ENCODE measurements at regions not wholly inside any gene's neighbourhood (a gene's known extent, or its start where the extent isn't known, plus 50 kb on each side); places are given as distances from the start of the nearest gene placed in this dataset.

DNA sequence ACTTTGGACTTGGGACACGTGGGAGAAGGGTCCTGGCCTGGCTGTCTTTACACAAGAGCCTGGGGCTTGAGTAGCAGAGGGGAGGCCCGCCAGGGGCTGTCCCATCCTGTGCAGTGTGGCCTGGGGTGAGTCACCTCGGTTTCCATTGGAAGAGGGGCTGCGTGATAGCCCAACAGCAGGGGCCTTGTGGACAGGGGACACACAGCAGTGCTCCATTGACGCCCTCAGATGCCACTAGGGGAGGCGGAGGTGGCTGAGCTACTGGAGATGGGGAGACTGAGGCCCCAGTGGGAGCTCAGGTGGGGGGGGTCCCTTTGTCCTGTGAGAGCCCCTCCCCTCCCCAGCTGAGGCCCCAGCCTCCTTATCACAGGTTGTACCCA is 50.0 kb upstream of the RNU6ATAC start:
- Histone ChIP-seq H4K20me1 (ENCODE audit: insufficient read depth, poor library complexity, severe bottlenecking) (no peaks in the 10 kb centered on the region), H3K36me3 (replicated peaks; ENCODE audit: insufficient read depth, low read depth) (no peaks in the 10 kb centered on the region), H3K27ac (peak overlapping the region; percentile 94), H3K79me2 (no peaks in the 10 kb centered on the region), H3K9me2 (replicated peaks; ENCODE audit: insufficient read depth) (no peaks in the 10 kb centered on the region), H3K4me1 (ENCODE audit: insufficient read depth) (peaks cover 33% of the 10 kb centered on the region), H3K9me3 (ENCODE audit: low read depth) (no peaks in the 10 kb centered on the region), H2AFZ (no peak overlapping the region), H3K4me3 (no peak overlapping the region), H3K4me2 (no peak overlapping the region), H3K27me3 (no peaks in the 10 kb centered on the region)
- no peak for DNase-seq (ENCODE audit: low spot score)
- WGBS (ENCODE audit: low lambda C conversion rate, missing lambda C conversion rate) = 88% methylated on average over 6 of the region's 6 CpGs
- no peak for TF ChIP-seq EZH2 (IDR thresholded peaks at IDR 0.05; ENCODE audit: borderline replicate concordance)
- no peak for TF ChIP-seq EZH2phosphoT487 (IDR thresholded peaks at IDR 0.05; ENCODE audit: low read depth, severe bottlenecking, unreplicated experiment)
- TF ChIP-seq, protein P1, sequence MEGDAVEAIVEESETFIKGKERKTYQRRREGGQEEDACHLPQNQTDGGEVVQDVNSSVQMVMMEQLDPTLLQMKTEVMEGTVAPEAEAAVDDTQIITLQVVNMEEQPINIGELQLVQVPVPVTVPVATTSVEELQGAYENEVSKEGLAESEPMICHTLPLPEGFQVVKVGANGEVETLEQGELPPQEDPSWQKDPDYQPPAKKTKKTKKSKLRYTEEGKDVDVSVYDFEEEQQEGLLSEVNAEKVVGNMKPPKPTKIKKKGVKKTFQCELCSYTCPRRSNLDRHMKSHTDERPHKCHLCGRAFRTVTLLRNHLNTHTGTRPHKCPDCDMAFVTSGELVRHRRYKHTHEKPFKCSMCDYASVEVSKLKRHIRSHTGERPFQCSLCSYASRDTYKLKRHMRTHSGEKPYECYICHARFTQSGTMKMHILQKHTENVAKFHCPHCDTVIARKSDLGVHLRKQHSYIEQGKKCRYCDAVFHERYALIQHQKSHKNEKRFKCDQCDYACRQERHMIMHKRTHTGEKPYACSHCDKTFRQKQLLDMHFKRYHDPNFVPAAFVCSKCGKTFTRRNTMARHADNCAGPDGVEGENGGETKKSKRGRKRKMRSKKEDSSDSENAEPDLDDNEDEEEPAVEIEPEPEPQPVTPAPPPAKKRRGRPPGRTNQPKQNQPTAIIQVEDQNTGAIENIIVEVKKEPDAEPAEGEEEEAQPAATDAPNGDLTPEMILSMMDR (IDR thresholded peaks at IDR 0.05; ENCODE audit: poor library complexity) = no peak

DNA sequence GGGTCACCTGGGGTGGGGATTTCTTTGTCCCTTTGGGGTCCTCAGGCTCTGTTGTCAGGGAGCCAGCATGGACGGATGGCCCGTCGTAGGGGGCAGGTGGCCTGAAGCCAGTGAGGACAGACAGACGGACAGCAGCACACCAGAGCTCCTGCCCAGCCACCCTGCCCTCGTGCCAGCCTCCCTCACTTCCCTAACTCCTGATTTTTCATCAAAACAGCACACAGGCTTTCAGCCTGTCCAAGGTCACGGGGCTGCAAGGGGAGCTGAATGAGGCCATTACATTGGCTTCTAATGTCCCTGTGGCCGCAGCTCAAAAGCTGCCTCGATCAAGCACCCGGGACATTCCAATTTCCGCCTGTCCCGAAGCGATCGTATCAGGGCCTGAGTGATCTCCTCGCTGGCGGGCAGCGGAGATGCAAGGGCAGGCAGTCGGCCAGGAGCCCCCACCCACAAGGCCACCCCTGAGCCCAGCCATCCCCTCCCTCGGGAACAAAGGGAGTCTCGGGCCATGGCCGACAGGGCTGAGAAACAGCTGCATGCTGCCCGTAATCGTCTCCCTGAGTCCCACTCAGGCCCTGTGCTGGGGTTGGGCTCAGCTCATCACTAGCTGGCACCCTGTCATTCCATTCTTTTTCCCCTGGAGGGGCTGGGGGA is 50.5 kb upstream of the RNU6ATAC start:
- Histone ChIP-seq H3K27ac (peak overlapping the region; percentile 94), H3K27me3 (no peaks in the 10 kb centered on the region), H3K9me2 (replicated peaks; ENCODE audit: insufficient read depth) (no peaks in the 10 kb centered on the region), H3K4me3 (no peak overlapping the region), H3K4me1 (ENCODE audit: insufficient read depth) (peaks cover 33% of the 10 kb centered on the region), H3K4me2 (no peak overlapping the region), H3K79me2 (no peaks in the 10 kb centered on the region), H2AFZ (no peak overlapping the region), H3K36me3 (replicated peaks; ENCODE audit: insufficient read depth, low read depth) (no peaks in the 10 kb centered on the region), H4K20me1 (ENCODE audit: insufficient read depth, poor library complexity, severe bottlenecking) (no peaks in the 10 kb centered on the region), H3K9me3 (ENCODE audit: low read depth) (no peaks in the 10 kb centered on the region)
- TF ChIP-seq, protein P1 (IDR thresholded peaks at IDR 0.05; ENCODE audit: poor library complexity) = no peak
- no peak for TF ChIP-seq EZH2phosphoT487 (IDR thresholded peaks at IDR 0.05; ENCODE audit: low read depth, severe bottlenecking, unreplicated experiment)
- no peak for TF ChIP-seq EZH2 (IDR thresholded peaks at IDR 0.05; ENCODE audit: borderline replicate concordance)
- WGBS (ENCODE audit: low lambda C conversion rate, missing lambda C conversion rate) = 78% methylated on average over 22 of the region's 22 CpGs
- DNase-seq (ENCODE audit: low spot score) = no peak

- Histone ChIP-seq H3K79me2 (no peaks in the 10 kb centered on the region), H3K36me3 (replicated peaks; ENCODE audit: insufficient read depth, low read depth) (no peaks in the 10 kb centered on the region), H4K20me1 (ENCODE audit: insufficient read depth, poor library complexity, severe bottlenecking) (no peaks in the 10 kb centered on the region), H3K4me3 (no peak overlapping the region), H3K9me3 (ENCODE audit: low read depth) (no peaks in the 10 kb centered on the region), H3K9me2 (replicated peaks; ENCODE audit: insufficient read depth) (no peaks in the 10 kb centered on the region), H3K4me1 (ENCODE audit: insufficient read depth) (peaks cover 33% of the 10 kb centered on the region), H2AFZ (no peak overlapping the region), H3K4me2 (no peak overlapping the region), H3K27ac (peak overlapping the region; percentile 94), H3K27me3 (no peaks in the 10 kb centered on the region)
- DNase-seq (ENCODE audit: low spot score) = no peak
- TF ChIP-seq EZH2phosphoT487 (IDR thresholded peaks at IDR 0.05; ENCODE audit: low read depth, severe bottlenecking, unreplicated experiment) (no peak), EZH2 (IDR thresholded peaks at IDR 0.05; ENCODE audit: borderline replicate concordance) (no peak)
- TF ChIP-seq, protein P1 (IDR thresholded peaks at IDR 0.05; ENCODE audit: poor library complexity) = no peak
- 66% methylated on average over 7 of the region's 7 CpGs for WGBS (ENCODE audit: low lambda C conversion rate, missing lambda C conversion rate)
These were observed 51.0 kb upstream of the RNU6ATAC start for GRCh38 chr9:134215420-134215698.

All from hepatocyte (in vitro differentiated cells).